Mammary epithelial cell (primary cell): ENCODE measurements at regions not wholly inside any gene's neighbourhood (a gene's known extent, or its start where the extent isn't known, plus 50 kb on each side); places are given as distances from the start of the nearest gene placed in this dataset.

Source experiments
- CTCF ChIP-seq, 2 donors: IDR thresholded peaks in 1 of 2; conservative IDR thresholded peaks in 1 of 2; 2 replicates each; pipeline ENCODE4 v1.5.1; 2011 to 2012; ENCODE audit warnings: inconsistent platforms in 2 of 2, low read length in 2 of 2, mild to moderate bottlenecking in 2 of 2, control low read depth in 1 of 2, low read depth in 1 of 2; ENCODE audit not compliant: insufficient read depth in 1 of 2; ENCODE audit errors: extremely low read depth in 1 of 2
- EZH2 ChIP-seq: IDR thresholded peaks from 2 replicates; pipeline ENCODE4 v1.6.1; 2012; ENCODE audit warnings: low read length, inconsistent platforms, borderline replicate concordance

DNA sequence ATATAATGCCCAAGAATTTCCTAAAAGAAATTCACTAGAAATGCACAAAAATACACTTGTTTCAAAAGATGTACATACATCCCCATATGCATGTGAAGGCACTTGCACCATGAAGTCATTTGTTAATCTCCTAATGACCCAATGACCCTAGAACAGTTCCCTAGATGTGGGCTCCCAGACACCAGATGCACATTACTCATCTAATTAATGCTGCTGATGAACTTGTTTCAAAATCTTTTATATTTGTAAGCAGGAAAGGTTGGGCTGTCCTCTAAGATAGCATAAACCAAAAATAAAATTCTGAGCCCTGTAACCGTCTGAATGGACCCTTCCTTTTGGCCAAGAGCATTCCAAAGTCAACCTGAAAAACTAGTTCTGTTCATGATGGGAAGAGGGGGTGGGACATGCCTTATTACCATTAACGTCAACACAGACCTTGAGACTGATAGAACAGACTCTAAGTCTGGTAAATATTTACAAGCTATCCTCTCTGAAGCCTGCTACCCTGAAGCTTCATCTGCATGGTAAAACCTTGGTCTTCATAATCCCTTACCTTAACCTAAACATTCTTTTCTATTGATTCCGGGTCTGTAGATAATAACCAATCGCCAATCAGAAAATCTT lies 91.0 kb upstream of the DAPK1 start:
- no peak for TF ChIP-seq CTCF (conservative IDR thresholded peaks at IDR 0.05 in 1 of 2, IDR thresholded peaks at IDR 0.05 in 1 of 2; ENCODE audit: extremely low read depth in 1 of 2, insufficient read depth in 1 of 2, low read depth in 1 of 2, low read length in 2 of 2)
- no peak for TF ChIP-seq EZH2
